ENCODE measurements at regions not wholly inside any gene's neighbourhood (a gene's known extent, or its start where the extent isn't known, plus 50 kb on each side); places are given as distances from the start of the nearest gene placed in this dataset.

DNA sequence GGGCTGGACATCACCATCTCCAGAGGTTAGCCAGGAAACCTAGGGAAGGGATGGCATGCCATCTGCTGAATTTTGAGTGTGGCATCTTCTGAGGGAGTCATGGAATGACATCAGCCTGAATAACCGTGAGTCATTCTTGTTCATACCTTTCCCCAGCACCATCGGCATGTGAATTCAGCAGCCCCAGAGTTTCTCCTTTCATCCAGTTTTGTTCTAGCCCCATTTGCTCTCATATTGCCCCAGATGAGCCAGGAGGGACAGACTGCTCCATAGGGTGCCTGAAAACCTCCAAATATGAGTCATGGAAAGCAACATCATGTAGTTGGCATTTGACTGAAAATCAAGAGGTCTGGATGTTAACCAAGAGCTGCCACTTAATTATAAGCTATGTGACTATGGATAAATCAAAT lies 219.2 kb upstream of the SGK1 start:
- DNase-seq (ENCODE audit: low read depth), result no peak
- H3K4me3 ChIP-seq (ENCODE audit: low read depth, low read length), result no peak overlapping the region
- TF ChIP-seq, protein P1, sequence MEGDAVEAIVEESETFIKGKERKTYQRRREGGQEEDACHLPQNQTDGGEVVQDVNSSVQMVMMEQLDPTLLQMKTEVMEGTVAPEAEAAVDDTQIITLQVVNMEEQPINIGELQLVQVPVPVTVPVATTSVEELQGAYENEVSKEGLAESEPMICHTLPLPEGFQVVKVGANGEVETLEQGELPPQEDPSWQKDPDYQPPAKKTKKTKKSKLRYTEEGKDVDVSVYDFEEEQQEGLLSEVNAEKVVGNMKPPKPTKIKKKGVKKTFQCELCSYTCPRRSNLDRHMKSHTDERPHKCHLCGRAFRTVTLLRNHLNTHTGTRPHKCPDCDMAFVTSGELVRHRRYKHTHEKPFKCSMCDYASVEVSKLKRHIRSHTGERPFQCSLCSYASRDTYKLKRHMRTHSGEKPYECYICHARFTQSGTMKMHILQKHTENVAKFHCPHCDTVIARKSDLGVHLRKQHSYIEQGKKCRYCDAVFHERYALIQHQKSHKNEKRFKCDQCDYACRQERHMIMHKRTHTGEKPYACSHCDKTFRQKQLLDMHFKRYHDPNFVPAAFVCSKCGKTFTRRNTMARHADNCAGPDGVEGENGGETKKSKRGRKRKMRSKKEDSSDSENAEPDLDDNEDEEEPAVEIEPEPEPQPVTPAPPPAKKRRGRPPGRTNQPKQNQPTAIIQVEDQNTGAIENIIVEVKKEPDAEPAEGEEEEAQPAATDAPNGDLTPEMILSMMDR (IDR thresholded peaks at IDR 0.05; ENCODE audit: insufficient read depth, low read depth, low read length, missing control alignments), result no peak

DNA sequence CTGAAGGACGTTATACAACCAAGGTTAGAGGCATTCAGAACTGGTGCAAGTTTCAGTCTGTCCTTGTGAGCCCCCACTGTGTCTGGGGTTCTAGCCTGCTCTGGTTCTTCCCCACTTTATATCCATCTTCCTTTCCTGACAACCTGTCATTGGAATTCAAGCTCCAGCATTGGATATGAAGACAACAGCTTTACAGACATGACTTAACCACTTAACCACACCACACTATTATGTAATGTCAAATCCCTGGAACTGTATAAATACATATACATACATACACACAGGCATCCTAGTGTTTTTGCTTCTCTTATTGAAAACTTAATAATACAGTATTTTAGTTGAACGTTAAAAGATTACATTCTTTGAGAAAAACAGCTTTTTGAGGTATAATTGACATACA lies 217.9 kb upstream of the SGK1 start:
- TF ChIP-seq, protein P1 (IDR thresholded peaks at IDR 0.05; ENCODE audit: insufficient read depth, low read depth, low read length, missing control alignments), result no peak
- no peak overlapping the region for H3K4me3 ChIP-seq (ENCODE audit: low read depth, low read length)
- DNase-seq (ENCODE audit: low read depth), result no peak

DNA sequence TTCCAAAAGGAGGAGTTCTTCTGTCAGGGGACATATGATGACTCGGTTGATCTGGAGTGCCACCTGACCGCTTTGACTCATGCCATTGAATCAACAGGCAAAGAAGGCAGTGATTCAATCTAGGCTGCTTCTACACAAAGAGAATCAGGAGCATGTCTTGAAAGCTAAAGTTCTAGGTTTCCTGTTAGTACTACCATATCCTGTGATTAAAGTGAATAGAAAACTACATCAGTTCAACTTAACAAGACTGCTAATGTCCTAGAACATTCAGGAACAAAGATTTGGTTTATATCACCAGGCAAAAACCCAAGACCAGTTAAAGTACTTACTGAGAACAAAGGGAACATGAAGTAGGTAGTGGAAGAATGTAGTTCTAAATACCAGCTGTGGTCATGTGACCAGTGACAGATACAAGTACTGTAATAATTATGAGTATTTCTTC lies 216.8 kb upstream of the SGK1 start:
- no peak for DNase-seq (ENCODE audit: low read depth)
- no peak overlapping the region for H3K4me3 ChIP-seq (ENCODE audit: low read depth, low read length)
- TF ChIP-seq, protein P1 (IDR thresholded peaks at IDR 0.05; ENCODE audit: insufficient read depth, low read depth, low read length, missing control alignments), result no peak

DNA sequence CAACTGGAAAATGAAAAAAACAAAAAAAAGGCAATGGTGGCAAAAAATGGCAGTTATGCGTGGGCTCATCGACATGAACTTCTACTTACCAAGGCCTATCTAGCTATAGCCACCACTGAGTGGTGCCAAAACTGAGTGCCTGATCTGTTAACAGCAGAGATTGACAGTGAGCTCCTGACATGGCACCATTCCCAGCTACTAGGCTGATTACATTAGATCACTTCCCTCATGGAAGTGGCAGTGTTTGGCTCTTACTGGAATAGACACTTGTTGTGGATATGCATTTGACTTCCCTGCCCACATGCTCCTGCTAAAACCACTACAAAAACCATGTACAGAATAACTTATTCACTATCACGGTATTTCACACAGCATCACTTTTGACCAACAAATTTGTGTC lies 216.1 kb upstream of the SGK1 start:
- TF ChIP-seq, protein P1 (IDR thresholded peaks at IDR 0.05; ENCODE audit: insufficient read depth, low read depth, low read length, missing control alignments), result no peak
- DNase-seq (ENCODE audit: low read depth), result no peak
- no peak overlapping the region for H3K4me3 ChIP-seq (ENCODE audit: low read depth, low read length)

DNA sequence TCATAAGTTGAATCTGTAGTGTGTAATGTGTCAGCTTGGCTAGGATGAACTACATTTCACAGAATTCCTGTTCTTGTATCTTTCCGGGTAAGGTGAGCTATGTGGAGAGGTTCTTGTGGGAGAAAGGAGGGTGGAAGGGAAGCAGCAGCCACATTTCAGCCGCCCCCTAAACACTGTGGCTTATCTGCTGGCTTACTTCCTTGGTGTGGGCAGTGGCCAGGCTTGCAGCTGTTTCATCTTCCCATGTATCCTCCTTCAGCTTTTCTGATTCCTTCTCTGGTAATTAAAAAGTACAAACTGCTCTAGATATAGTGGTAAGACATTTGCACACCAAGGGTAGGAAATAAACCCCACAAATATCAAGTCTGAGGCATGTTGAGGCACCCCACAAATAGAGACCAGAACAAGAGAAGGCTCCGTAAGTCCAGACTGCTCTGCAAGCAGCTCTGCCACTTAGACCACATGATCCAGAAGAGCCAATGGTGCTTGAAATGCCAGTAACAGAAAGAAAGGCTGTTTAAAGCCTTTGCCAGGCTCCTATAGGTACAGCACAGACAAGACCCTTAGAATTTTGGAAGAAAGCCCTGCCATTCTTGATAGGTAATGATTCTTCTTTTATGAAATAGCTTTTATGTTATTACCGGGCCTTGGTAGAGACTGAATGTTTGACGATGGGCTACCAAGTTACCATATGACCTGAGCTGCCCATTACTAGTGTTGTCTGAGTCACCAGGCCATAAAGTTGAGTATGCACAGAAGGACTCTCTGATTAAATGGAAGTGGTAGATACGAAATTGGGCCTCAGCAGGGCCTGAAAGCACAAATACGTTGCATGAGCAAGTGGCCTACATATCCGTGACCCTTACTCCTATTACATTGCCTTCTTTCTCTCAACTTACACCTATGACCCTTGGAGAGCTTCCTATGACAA lies 215.0 kb upstream of the SGK1 start:
- TF ChIP-seq, protein P1 (IDR thresholded peaks at IDR 0.05; ENCODE audit: insufficient read depth, low read depth, low read length, missing control alignments), result no peak
- H3K4me3 ChIP-seq (ENCODE audit: low read depth, low read length), result no peak overlapping the region
- no peak for DNase-seq (ENCODE audit: low read depth)

DNA sequence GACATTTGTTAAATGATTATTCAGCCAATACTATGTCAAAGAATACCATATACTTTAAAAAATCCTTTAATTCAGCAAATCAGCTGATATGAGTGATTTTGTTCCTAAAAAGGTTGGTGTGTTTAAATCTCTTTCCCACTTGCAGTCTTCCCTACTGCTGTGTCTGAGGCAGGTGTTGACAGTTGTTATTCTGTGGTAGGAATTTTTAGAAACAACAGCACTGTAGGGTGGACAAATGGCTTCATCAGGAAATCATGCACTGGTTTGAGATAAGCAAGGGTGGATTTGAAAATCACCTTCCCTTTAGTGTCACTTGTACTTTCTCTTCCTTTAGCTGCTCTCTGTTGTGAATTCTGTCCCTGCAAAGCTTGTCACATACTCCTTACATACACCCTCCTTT lies 213.7 kb upstream of the SGK1 start:
- TF ChIP-seq, protein P1 (IDR thresholded peaks at IDR 0.05; ENCODE audit: insufficient read depth, low read depth, low read length, missing control alignments), result no peak
- no peak for DNase-seq (ENCODE audit: low read depth)
- H3K4me3 ChIP-seq (ENCODE audit: low read depth, low read length), result no peak overlapping the region
